ENCODE measurements at regions not wholly inside any gene's neighbourhood (a gene's known extent, or its start where the extent isn't known, plus 50 kb on each side); places are given as distances from the start of the nearest gene placed in this dataset.

GRCh38 chr13:99648927-99649326 lies 147.7 kb downstream of the TM9SF2 start:
- Mint-ChIP-seq H3K4me3 (no peak overlapping the region), H3K36me3 (ENCODE audit: low read depth) (no peaks in the 10 kb centered on the region), H3K9me3 (no peaks in the 10 kb centered on the region), H3K4me1 (peaks cover 19% of the 10 kb centered on the region), H3K27ac (ENCODE audit: unreplicated experiment) (no peak overlapping the region), H3K27me3 (ENCODE audit: low read depth) (peaks cover 4% of the 10 kb centered on the region)
- DNase-seq (ENCODE audit: low read depth, low spot score), result no peak
- TF ChIP-seq, protein P1, sequence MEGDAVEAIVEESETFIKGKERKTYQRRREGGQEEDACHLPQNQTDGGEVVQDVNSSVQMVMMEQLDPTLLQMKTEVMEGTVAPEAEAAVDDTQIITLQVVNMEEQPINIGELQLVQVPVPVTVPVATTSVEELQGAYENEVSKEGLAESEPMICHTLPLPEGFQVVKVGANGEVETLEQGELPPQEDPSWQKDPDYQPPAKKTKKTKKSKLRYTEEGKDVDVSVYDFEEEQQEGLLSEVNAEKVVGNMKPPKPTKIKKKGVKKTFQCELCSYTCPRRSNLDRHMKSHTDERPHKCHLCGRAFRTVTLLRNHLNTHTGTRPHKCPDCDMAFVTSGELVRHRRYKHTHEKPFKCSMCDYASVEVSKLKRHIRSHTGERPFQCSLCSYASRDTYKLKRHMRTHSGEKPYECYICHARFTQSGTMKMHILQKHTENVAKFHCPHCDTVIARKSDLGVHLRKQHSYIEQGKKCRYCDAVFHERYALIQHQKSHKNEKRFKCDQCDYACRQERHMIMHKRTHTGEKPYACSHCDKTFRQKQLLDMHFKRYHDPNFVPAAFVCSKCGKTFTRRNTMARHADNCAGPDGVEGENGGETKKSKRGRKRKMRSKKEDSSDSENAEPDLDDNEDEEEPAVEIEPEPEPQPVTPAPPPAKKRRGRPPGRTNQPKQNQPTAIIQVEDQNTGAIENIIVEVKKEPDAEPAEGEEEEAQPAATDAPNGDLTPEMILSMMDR (conservative IDR thresholded peaks at IDR 0.05), result no peak

- TF ChIP-seq, protein P1 (conservative IDR thresholded peaks at IDR 0.05), result no peak
- H3K36me3 Mint-ChIP-seq (ENCODE audit: low read depth), result no peaks in the 10 kb centered on the region
- peaks cover 4% of the 10 kb centered on the region for H3K27me3 Mint-ChIP-seq (ENCODE audit: low read depth)
- H3K27ac Mint-ChIP-seq (ENCODE audit: unreplicated experiment), result no peak overlapping the region
- no peak overlapping the region for H3K4me3 Mint-ChIP-seq
- peaks cover 19% of the 10 kb centered on the region for H3K4me1 Mint-ChIP-seq
- DNase-seq (ENCODE audit: low read depth, low spot score), result no peak
- no peaks in the 10 kb centered on the region for H3K9me3 Mint-ChIP-seq
Measured at GRCh38 chr13:99648066-99648665, 146.9 kb downstream of the TM9SF2 start.

DNA sequence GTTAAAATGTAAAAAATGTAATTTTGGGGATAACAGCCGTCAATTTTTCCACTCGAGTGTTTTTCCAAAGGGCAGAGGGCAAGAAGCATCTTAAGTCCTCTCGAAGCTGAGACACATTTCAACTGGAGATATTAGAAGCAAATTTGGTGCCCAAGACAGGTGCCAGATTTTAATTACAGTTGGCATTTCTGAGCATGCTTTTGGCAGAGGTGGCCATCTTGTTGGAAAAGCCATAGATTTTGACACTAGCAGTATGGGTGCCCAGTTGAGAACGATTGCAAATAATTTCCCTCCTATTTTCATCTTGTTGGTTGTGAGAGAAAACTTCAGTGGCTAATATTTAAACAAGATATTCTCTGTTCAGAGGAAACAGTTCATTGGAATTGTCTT lies 146.3 kb downstream of the TM9SF2 start:
- TF ChIP-seq, protein P1 (conservative IDR thresholded peaks at IDR 0.05), result no peak
- H3K9me3 Mint-ChIP-seq, result no peaks in the 10 kb centered on the region

GRCh38 chr13:99646866-99647595 lies 145.8 kb downstream of the TM9SF2 start:
- Mint-ChIP-seq H3K36me3 (ENCODE audit: low read depth) (no peaks in the 10 kb centered on the region), H3K9me3 (no peaks in the 10 kb centered on the region), H3K27me3 (ENCODE audit: low read depth) (no peaks in the 10 kb centered on the region), H3K27ac (ENCODE audit: unreplicated experiment) (no peak overlapping the region), H3K4me3 (no peak overlapping the region), H3K4me1 (peaks cover 19% of the 10 kb centered on the region)
- TF ChIP-seq, protein P1 (conservative IDR thresholded peaks at IDR 0.05), result no peak
- no peak for DNase-seq (ENCODE audit: low read depth, low spot score)

More for the DNA sequence above, 146.3 kb downstream of the TM9SF2 start:
- H3K27me3 Mint-ChIP-seq (ENCODE audit: low read depth), result no peaks in the 10 kb centered on the region
- peaks cover 19% of the 10 kb centered on the region for H3K4me1 Mint-ChIP-seq
- no peak overlapping the region for H3K27ac Mint-ChIP-seq (ENCODE audit: unreplicated experiment)
- H3K4me3 Mint-ChIP-seq, result no peak overlapping the region
- DNase-seq (ENCODE audit: low read depth, low spot score), result no peak
- no peaks in the 10 kb centered on the region for H3K36me3 Mint-ChIP-seq (ENCODE audit: low read depth)

GRCh38 chr13:99642841-99643240 lies 141.6 kb downstream of the TM9SF2 start:
- TF ChIP-seq, protein P1 (conservative IDR thresholded peaks at IDR 0.05), result no peak
- H3K9me3 Mint-ChIP-seq, result no peaks in the 10 kb centered on the region
- H3K27me3 Mint-ChIP-seq (ENCODE audit: low read depth), result no peaks in the 10 kb centered on the region
- H3K4me1 Mint-ChIP-seq, result peaks cover 7% of the 10 kb centered on the region
- H3K36me3 Mint-ChIP-seq (ENCODE audit: low read depth), result no peaks in the 10 kb centered on the region
- no peak overlapping the region for H3K4me3 Mint-ChIP-seq
- no peak for DNase-seq (ENCODE audit: low read depth, low spot score)
- H3K27ac Mint-ChIP-seq (ENCODE audit: unreplicated experiment), result no peak overlapping the region
